ENCODE measurements at regions not wholly inside any gene's neighbourhood (a gene's known extent, or its start where the extent isn't known, plus 50 kb on each side); places are given as distances from the start of the nearest gene placed in this dataset.

GRCh38 chr5:4007001-4007400 is 411.4 kb downstream of the IRX1 start:
- Histone ChIP-seq H3K27ac (ENCODE audit: low read depth, low read length) (no peak overlapping the region), H3K9me3 (ENCODE audit: low read length) (no peaks in the 10 kb centered on the region), H3K4me3 (ENCODE audit: low read length) (no peak overlapping the region), H3K27me3 (ENCODE audit: insufficient read depth, low read length, poor library complexity, severe bottlenecking) (no peaks in the 10 kb centered on the region), H3K36me3 (ENCODE audit: insufficient read depth, low read length) (no peaks in the 10 kb centered on the region), H3K4me1 (ENCODE audit: insufficient read depth, low read length) (no peaks in the 10 kb centered on the region)
- Mint-ChIP-seq H3K4me3 (no peak overlapping the region), H3K9me3 (peaks cover 0 to 9% (median 5%) of the 10 kb centered on the region in 5 donors), H3K36me3 (no peaks in the 10 kb centered on the region), H3K27ac (no peak overlapping the region), H3K4me1 (no peaks in the 10 kb centered on the region), H3K27me3 (no peaks in the 10 kb centered on the region)
- ChIA-PET POLR2A (no interaction called here), CTCF (no interaction called here)
- no peak for DNase-seq

GRCh38 chr5:4011943-4012342 is 416.3 kb downstream of the IRX1 start:
- no peaks in the 10 kb centered on the region for H3K9me3 ChIP-seq (ENCODE audit: low read length)
- no peak overlapping the region for H3K27ac ChIP-seq (ENCODE audit: low read depth, low read length)
- H3K27ac Mint-ChIP-seq: no peak overlapping the region
- H3K36me3 ChIP-seq (ENCODE audit: insufficient read depth, low read length): no peaks in the 10 kb centered on the region
- ChIA-PET POLR2A (no interaction called here), CTCF (no interaction called here)
- H3K27me3 ChIP-seq (ENCODE audit: insufficient read depth, low read length, poor library complexity, severe bottlenecking): no peaks in the 10 kb centered on the region
- H3K4me3 Mint-ChIP-seq: no peak overlapping the region
- DNase-seq: no peak
- no peaks in the 10 kb centered on the region for H3K36me3 Mint-ChIP-seq
- H3K9me3 Mint-ChIP-seq: peaks cover 2 to 10% (median 4%) of the 10 kb centered on the region in 5 donors
- no peaks in the 10 kb centered on the region for H3K4me1 ChIP-seq (ENCODE audit: insufficient read depth, low read length)
- no peaks in the 10 kb centered on the region for H3K4me1 Mint-ChIP-seq
- no peaks in the 10 kb centered on the region for H3K27me3 Mint-ChIP-seq
- no peak overlapping the region for H3K4me3 ChIP-seq (ENCODE audit: low read length)

GRCh38 chr5:4013106-4013898 is 417.7 kb downstream of the IRX1 start:
- H3K4me3 Mint-ChIP-seq: no peak overlapping the region
- H3K27ac Mint-ChIP-seq: peak overlapping the region in 1 of 8 donors; percentile 29
- Histone ChIP-seq H3K4me1 (ENCODE audit: insufficient read depth, low read length) (no peaks in the 10 kb centered on the region), H3K27me3 (ENCODE audit: insufficient read depth, low read length, poor library complexity, severe bottlenecking) (no peaks in the 10 kb centered on the region), H3K36me3 (ENCODE audit: insufficient read depth, low read length) (no peaks in the 10 kb centered on the region), H3K9me3 (ENCODE audit: low read length) (no peaks in the 10 kb centered on the region), H3K27ac (ENCODE audit: low read depth, low read length) (no peak overlapping the region), H3K4me3 (ENCODE audit: low read length) (no peak overlapping the region)
- H3K36me3 Mint-ChIP-seq: no peaks in the 10 kb centered on the region
- POLR2A ChIA-PET: no interaction called here
- H3K4me1 Mint-ChIP-seq: no peaks in the 10 kb centered on the region
- H3K27me3 Mint-ChIP-seq: no peaks in the 10 kb centered on the region
- peaks cover 3 to 10% (median 5%) of the 10 kb centered on the region in 5 donors for H3K9me3 Mint-ChIP-seq
- DNase-seq: no peak
- CTCF ChIA-PET: no interaction called here

GRCh38 chr5:4015709-4016108 is 420.1 kb downstream of the IRX1 start:
- Mint-ChIP-seq H3K4me3 (no peak overlapping the region), H3K36me3 (no peaks in the 10 kb centered on the region), H3K9me3 (peaks cover 3 to 17% (median 5%) of the 10 kb centered on the region in 5 donors), H3K4me1 (no peaks in the 10 kb centered on the region), H3K27me3 (no peaks in the 10 kb centered on the region), H3K27ac (no peak overlapping the region)
- Histone ChIP-seq H3K27me3 (ENCODE audit: insufficient read depth, low read length, poor library complexity, severe bottlenecking) (no peaks in the 10 kb centered on the region), H3K27ac (ENCODE audit: low read depth, low read length) (no peak overlapping the region), H3K4me1 (ENCODE audit: insufficient read depth, low read length) (no peaks in the 10 kb centered on the region), H3K36me3 (ENCODE audit: insufficient read depth, low read length) (no peaks in the 10 kb centered on the region), H3K9me3 (ENCODE audit: low read length) (no peaks in the 10 kb centered on the region), H3K4me3 (ENCODE audit: low read length) (no peak overlapping the region)
- ChIA-PET CTCF (no interaction called here), POLR2A (no interaction called here)
- no peak for DNase-seq

GRCh38 chr5:4017076-4017803 is 421.6 kb downstream of the IRX1 start:
- H3K27ac ChIP-seq (ENCODE audit: low read depth, low read length): no peak overlapping the region
- DNase-seq: no peak
- H3K27me3 Mint-ChIP-seq: no peaks in the 10 kb centered on the region
- H3K9me3 ChIP-seq (ENCODE audit: low read length): no peaks in the 10 kb centered on the region
- H3K9me3 Mint-ChIP-seq: peaks cover 3 to 17% (median 5%) of the 10 kb centered on the region in 5 donors
- ChIA-PET POLR2A (no interaction called here), CTCF (no interaction called here)
- H3K4me1 ChIP-seq (ENCODE audit: insufficient read depth, low read length): no peaks in the 10 kb centered on the region
- no peak overlapping the region for H3K27ac Mint-ChIP-seq
- H3K27me3 ChIP-seq (ENCODE audit: insufficient read depth, low read length, poor library complexity, severe bottlenecking): no peaks in the 10 kb centered on the region
- H3K36me3 Mint-ChIP-seq: no peaks in the 10 kb centered on the region
- H3K36me3 ChIP-seq (ENCODE audit: insufficient read depth, low read length): no peaks in the 10 kb centered on the region
- peak overlapping the region in 1 of 7 donors; percentile 72 for H3K4me3 Mint-ChIP-seq
- no peaks in the 10 kb centered on the region for H3K4me1 Mint-ChIP-seq
- no peak overlapping the region for H3K4me3 ChIP-seq (ENCODE audit: low read length)

- no peak overlapping the region for H3K4me3 Mint-ChIP-seq
- no peak overlapping the region for H3K27ac Mint-ChIP-seq
- H3K36me3 Mint-ChIP-seq: no peaks in the 10 kb centered on the region
- peaks cover 0 to 17% (median 5%) of the 10 kb centered on the region in 5 donors for H3K9me3 Mint-ChIP-seq
- Histone ChIP-seq H3K9me3 (ENCODE audit: low read length) (no peaks in the 10 kb centered on the region), H3K27ac (ENCODE audit: low read depth, low read length) (no peak overlapping the region), H3K36me3 (ENCODE audit: insufficient read depth, low read length) (no peaks in the 10 kb centered on the region), H3K4me1 (ENCODE audit: insufficient read depth, low read length) (no peaks in the 10 kb centered on the region), H3K4me3 (ENCODE audit: low read length) (no peak overlapping the region), H3K27me3 (ENCODE audit: insufficient read depth, low read length, poor library complexity, severe bottlenecking) (no peaks in the 10 kb centered on the region)
- no peak for DNase-seq
- H3K4me1 Mint-ChIP-seq: no peaks in the 10 kb centered on the region
- no peaks in the 10 kb centered on the region for H3K27me3 Mint-ChIP-seq
- POLR2A ChIA-PET: no interaction called here
- CTCF ChIA-PET: no interaction called here
Observed at GRCh38 chr5:4018007-4018406, 422.4 kb downstream of the IRX1 start.

GRCh38 chr5:4019009-4019769 is 423.6 kb downstream of the IRX1 start:
- Histone ChIP-seq H3K4me1 (ENCODE audit: insufficient read depth, low read length) (no peaks in the 10 kb centered on the region), H3K9me3 (ENCODE audit: low read length) (no peaks in the 10 kb centered on the region), H3K27me3 (ENCODE audit: insufficient read depth, low read length, poor library complexity, severe bottlenecking) (no peaks in the 10 kb centered on the region), H3K27ac (ENCODE audit: low read depth, low read length) (no peak overlapping the region), H3K4me3 (ENCODE audit: low read length) (no peak overlapping the region), H3K36me3 (ENCODE audit: insufficient read depth, low read length) (no peaks in the 10 kb centered on the region)
- no peak for DNase-seq
- Mint-ChIP-seq H3K4me1 (no peaks in the 10 kb centered on the region), H3K27ac (no peak overlapping the region), H3K27me3 (no peaks in the 10 kb centered on the region), H3K9me3 (peaks cover 5 to 15% (median 8%) of the 10 kb centered on the region in 5 donors), H3K4me3 (no peak overlapping the region), H3K36me3 (no peaks in the 10 kb centered on the region)
- ChIA-PET CTCF (no interaction called here), POLR2A (no interaction called here)

- Histone ChIP-seq H3K4me1 (ENCODE audit: insufficient read depth, low read length) (no peaks in the 10 kb centered on the region), H3K4me3 (ENCODE audit: low read length) (no peak overlapping the region), H3K36me3 (ENCODE audit: insufficient read depth, low read length) (no peaks in the 10 kb centered on the region), H3K27ac (ENCODE audit: low read depth, low read length) (no peak overlapping the region), H3K9me3 (ENCODE audit: low read length) (no peaks in the 10 kb centered on the region), H3K27me3 (ENCODE audit: insufficient read depth, low read length, poor library complexity, severe bottlenecking) (no peaks in the 10 kb centered on the region)
- DNase-seq: no peak
- Mint-ChIP-seq H3K27ac (no peak overlapping the region), H3K4me1 (no peaks in the 10 kb centered on the region), H3K36me3 (no peaks in the 10 kb centered on the region), H3K4me3 (no peak overlapping the region), H3K9me3 (peaks cover 5 to 13% (median 5%) of the 10 kb centered on the region in 5 donors), H3K27me3 (no peaks in the 10 kb centered on the region)
- POLR2A ChIA-PET: no interaction called here
- CTCF ChIA-PET: no interaction called here
Observed at GRCh38 chr5:4019841-4020240, 424.2 kb downstream of the IRX1 start.

Measured in CD8-positive, alpha-beta memory T cell (primary cell).